B cell (primary cell): ENCODE measurements at regions not wholly inside any gene's neighbourhood (a gene's known extent, or its start where the extent isn't known, plus 50 kb on each side); places are given as distances from the start of the nearest gene placed in this dataset.

ENCODE experiments used
- ATAC-seq: fragments of 200-7000 bp; cut with Tn5 transposase; one replicate; pipeline ENCODE4 v1.10.0; 2021; ENCODE audit warnings: low read depth, mild to moderate bottlenecking, moderate number of reproducible peaks, moderate library complexity
- CTCF ChIA-PET: fragments of 350-600 bp; sonication (Branson Sonifier 250); formaldehyde crosslinking; loops from one replicate; lab custom pipeline; 2021; ENCODE audit warnings: antibody characterized with exemption, inconsistent platforms; lab: Charles Lee
- POLR2A ChIA-PET: fragments of 350-600 bp; sonication (Branson Sonifier 250); formaldehyde crosslinking; loops from one replicate; lab custom pipeline; 2021; ENCODE audit warnings: antibody characterized with exemption; lab: Charles Lee
- DNase-seq: peaks from one replicate; pipeline ENCODE4 v3.0.0; 2013
- H2AFZ ChIP-seq: 2 replicates; pipeline ENCODE4 v1.6.1; 2012; ENCODE audit warnings: mild to moderate bottlenecking, low read depth, low read length; ENCODE audit not compliant: insufficient read depth, poor library complexity, severe bottlenecking
- H3K27ac ChIP-seq, 2 donors: 1 replicate in 1 of 2; 2 replicates in 1 of 2; pipeline ENCODE4 v1.5.1; 2012 to 2013; ENCODE audit warnings: low read length in 2 of 2, mild to moderate bottlenecking in 2 of 2, moderate library complexity in 1 of 2
- H3K27me3 ChIP-seq, 4 experiments: fragments of 200-600 bp in 1 of 4; sonication (generic) in 1 of 4; replicated peaks in 1 of 4; 1 replicate in 2 of 4; 2 replicates in 2 of 4; pipeline versions ENCODE4 v1.6.1 to v1.7.0; 2013 to 2016; ENCODE audit warnings: low read length in 3 of 4, mild to moderate bottlenecking in 2 of 4, mixed read lengths in 1 of 4, moderate library complexity in 1 of 4; ENCODE audit not compliant: insufficient read depth in 4 of 4, control insufficient read depth in 3 of 4; ENCODE audit errors: control extremely low read depth in 1 of 4
- H3K36me3 ChIP-seq, 2 experiments: replicated peaks in 1 of 2; 1 replicate in 1 of 2; 2 replicates in 1 of 2; pipeline versions ENCODE4 v1.6.1 to v1.7.1; 2013; ENCODE audit warnings: low read length in 1 of 2; ENCODE audit not compliant: insufficient read depth in 2 of 2, control insufficient read depth in 1 of 2; ENCODE audit errors: control extremely low read depth in 1 of 2, extremely low read depth in 1 of 2
- H3K4me1 ChIP-seq, 2 donors: fragments of 200-600 bp in 1 of 2; sonication (generic) in 1 of 2; 1 replicate in 1 of 2; 2 replicates in 1 of 2; pipeline versions ENCODE4 v1.5.1 to v1.6.1; 2013 to 2017; ENCODE audit warnings: low read length in 2 of 2; ENCODE audit not compliant: control insufficient read depth in 2 of 2, insufficient read depth in 2 of 2
- H3K4me2 ChIP-seq: replicated peaks from 2 replicates; pipeline ENCODE3; 2012; ENCODE audit warnings: mild to moderate bottlenecking, low read depth, low read length; ENCODE audit not compliant: poor library complexity, severe bottlenecking
- H3K4me3 ChIP-seq, 5 experiments: fragments of 200-600 bp in 1 of 5; sonication (generic) in 1 of 5; 1 replicate in 3 of 5; 2 replicates in 2 of 5; pipeline versions ENCODE4 v1.5.1 to v1.7.0; 2011 to 2016; ENCODE audit warnings: low read length in 4 of 5, mild to moderate bottlenecking in 4 of 5, low read depth in 2 of 5, control low read depth in 1 of 5, moderate library complexity in 1 of 5; ENCODE audit not compliant: insufficient read depth in 1 of 5; ENCODE audit errors: control extremely low read depth in 1 of 5, extremely low read depth in 1 of 5
- H3K79me2 ChIP-seq: fragments of 200-600 bp; sonication (generic); one replicate; pipeline ENCODE4 v1.6.0; 2016; ENCODE audit warnings: low read length; ENCODE audit not compliant: control insufficient read depth, insufficient read depth
- H3K9ac ChIP-seq: fragments of 200-600 bp; sonication (generic); 2 replicates; pipeline ENCODE4 v1.6.1; 2017; ENCODE audit warnings: mild to moderate bottlenecking, low read length, moderate library complexity
- H3K9me3 ChIP-seq, 3 donors: one replicate each; pipeline versions ENCODE4 v1.6.1 to v1.7.1; 2013; ENCODE audit warnings: low read length in 2 of 3; ENCODE audit not compliant: control insufficient read depth in 2 of 3, insufficient read depth in 1 of 3; ENCODE audit errors: control extremely low read depth in 1 of 3
- H4K20me1 ChIP-seq: 2 replicates; pipeline ENCODE4 v1.6.0; 2012; ENCODE audit warnings: mild to moderate bottlenecking, low read length; ENCODE audit not compliant: insufficient read depth, control insufficient read depth, poor library complexity, severe bottlenecking
- H3K27ac Mint-ChIP-seq: one replicate; pipeline ENCODE4 v1.8.0; 2021; ENCODE audit warnings: mixed read lengths
- H3K27me3 Mint-ChIP-seq: one replicate; pipeline ENCODE4 v1.8.0; 2021; ENCODE audit warnings: mixed read lengths
- H3K4me1 Mint-ChIP-seq: one replicate; pipeline ENCODE4 v1.8.0; 2021; ENCODE audit warnings: mixed read lengths
- H3K4me3 Mint-ChIP-seq: one replicate; pipeline ENCODE4 v1.8.0; 2021; ENCODE audit warnings: mixed read lengths
- H3K9me3 Mint-ChIP-seq: one replicate; pipeline ENCODE4 v1.8.0; 2022; ENCODE audit warnings: mixed read lengths; ENCODE audit not compliant: insufficient read depth
- EZH2 ChIP-seq: IDR thresholded peaks from 2 replicates; pipeline ENCODE4 v1.6.1; 2012; ENCODE audit warnings: borderline replicate concordance, low read depth, mild to moderate bottlenecking, moderate library complexity, low read length; ENCODE audit not compliant: insufficient read depth, poor library complexity, severe bottlenecking
- WGBS: methylation state at CpG from one replicate; pipeline ENCODE4 v1.1.5; 2013; ENCODE audit warnings: missing lambda C conversion rate; ENCODE audit not compliant: insufficient coverage; 5-methylcytosine and 5-hydroxymethylcytosine counted together
- intact Hi-C: fragments of 100-400 bp; cut with micrococcal nuclease; formaldehyde crosslinking; loops from one replicate; pipeline ENCODE4 v1.10.0; 2022
- TF ChIP-seq, protein P1 (sequence below): fragments of 200-600 bp; IDR thresholded peaks from one replicate; pipeline ENCODE4 v1.8.0; 2022; ENCODE audit warnings: antibody characterized with exemption, mild to moderate bottlenecking

DNA sequence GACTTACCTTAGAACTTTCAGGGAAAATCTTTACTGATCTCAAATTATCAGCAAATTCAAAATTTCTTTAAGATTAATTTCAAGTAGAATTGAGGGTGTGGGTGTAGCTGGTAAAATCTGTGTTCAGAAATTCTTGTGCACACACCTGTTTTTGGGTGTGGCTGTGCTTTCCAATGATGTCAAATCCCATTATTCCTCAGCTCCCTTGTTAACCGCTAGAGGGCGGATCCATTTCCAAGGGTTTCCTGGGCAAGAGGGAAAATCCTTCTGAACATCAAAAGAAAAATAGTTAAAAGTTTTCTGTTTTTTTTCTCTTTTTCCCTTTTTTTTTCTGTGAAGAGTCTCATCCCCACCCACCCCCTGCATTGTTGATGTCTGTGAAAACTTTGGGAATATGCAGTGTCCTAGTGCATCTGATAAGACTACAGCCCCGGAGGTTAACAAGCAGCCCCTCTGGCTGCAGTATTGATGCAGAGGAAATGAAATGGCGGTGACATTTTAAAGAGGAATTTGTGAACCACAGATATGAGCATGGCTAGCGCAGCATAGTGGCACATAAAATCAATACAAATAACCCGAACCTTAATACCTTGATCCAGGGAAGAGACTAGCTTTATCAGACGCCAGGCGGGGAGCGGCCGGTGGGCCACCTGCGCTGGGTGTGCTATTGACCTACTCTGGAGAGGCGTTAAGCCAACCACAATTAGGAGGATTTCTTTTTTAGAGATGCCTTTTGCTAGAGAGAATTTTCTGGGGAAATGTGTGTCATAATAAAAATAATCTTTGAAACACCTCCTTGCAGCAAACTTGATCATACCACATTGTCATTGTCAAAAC lies 130.9 kb downstream of the FOXA2 start:
- 98% methylated on average over 7 of the region's 12 CpGs for WGBS
- Mint-ChIP-seq H3K27ac (no peak overlapping the region), H3K27me3 (peaks cover 13% of the 10 kb centered on the region), H3K4me3 (no peak overlapping the region), H3K9me3 (no peaks in the 10 kb centered on the region), H3K4me1 (no peaks in the 10 kb centered on the region)
- H3K9ac ChIP-seq = no peak overlapping the region
- DNase-seq (no peak), ATAC-seq (no peak)
- TF ChIP-seq EZH2 = no peak
- TF ChIP-seq, protein P1, sequence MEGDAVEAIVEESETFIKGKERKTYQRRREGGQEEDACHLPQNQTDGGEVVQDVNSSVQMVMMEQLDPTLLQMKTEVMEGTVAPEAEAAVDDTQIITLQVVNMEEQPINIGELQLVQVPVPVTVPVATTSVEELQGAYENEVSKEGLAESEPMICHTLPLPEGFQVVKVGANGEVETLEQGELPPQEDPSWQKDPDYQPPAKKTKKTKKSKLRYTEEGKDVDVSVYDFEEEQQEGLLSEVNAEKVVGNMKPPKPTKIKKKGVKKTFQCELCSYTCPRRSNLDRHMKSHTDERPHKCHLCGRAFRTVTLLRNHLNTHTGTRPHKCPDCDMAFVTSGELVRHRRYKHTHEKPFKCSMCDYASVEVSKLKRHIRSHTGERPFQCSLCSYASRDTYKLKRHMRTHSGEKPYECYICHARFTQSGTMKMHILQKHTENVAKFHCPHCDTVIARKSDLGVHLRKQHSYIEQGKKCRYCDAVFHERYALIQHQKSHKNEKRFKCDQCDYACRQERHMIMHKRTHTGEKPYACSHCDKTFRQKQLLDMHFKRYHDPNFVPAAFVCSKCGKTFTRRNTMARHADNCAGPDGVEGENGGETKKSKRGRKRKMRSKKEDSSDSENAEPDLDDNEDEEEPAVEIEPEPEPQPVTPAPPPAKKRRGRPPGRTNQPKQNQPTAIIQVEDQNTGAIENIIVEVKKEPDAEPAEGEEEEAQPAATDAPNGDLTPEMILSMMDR = no peak
- H3K4me1 ChIP-seq = no peaks in the 10 kb centered on the region
- H3K9me3 ChIP-seq = no peaks in the 10 kb centered on the region
- no peak overlapping the region for H3K4me3 ChIP-seq
- intact Hi-C loops = no loop called here
- H2AFZ ChIP-seq = no peak overlapping the region
- CTCF ChIA-PET = no interaction called here
- H3K27ac ChIP-seq = no peak overlapping the region
- no peaks in the 10 kb centered on the region for H3K79me2 ChIP-seq
- no peak overlapping the region for H3K4me2 ChIP-seq
- peaks cover 0 to 3% (median 0%) of the 10 kb centered on the region in 4 experiments for H3K27me3 ChIP-seq
- H3K36me3 ChIP-seq = no peaks in the 10 kb centered on the region
- POLR2A ChIA-PET = no interaction called here
- H4K20me1 ChIP-seq = no peaks in the 10 kb centered on the region

DNA sequence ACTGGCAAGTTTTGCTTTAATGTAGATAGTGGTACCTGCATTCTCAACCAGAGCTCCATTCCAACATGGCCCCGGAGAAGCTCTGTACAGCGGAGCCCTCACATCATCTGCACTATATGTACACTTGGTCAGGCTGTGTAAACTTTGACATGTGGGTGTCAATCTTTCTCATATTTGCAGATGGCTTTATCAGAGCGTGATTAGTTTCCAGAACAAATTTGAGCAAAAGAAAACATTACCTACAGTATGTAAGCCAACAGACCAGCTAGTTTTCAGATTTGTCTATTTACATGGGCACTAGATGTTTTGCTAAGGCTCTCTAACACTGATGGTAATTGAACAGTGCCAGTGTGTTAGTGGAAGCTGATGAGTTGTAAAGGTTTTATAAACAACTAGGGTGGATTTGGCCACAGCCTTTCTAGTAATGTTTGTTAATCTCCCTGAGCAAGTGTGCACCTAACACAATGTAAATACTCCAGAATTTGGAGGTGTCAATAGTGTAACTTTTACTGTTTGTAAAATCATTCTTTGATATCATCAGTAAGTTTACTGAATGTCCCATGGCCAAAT lies 131.8 kb downstream of the FOXA2 start:
- Histone ChIP-seq H3K27ac (no peak overlapping the region), H3K36me3 (no peaks in the 10 kb centered on the region), H3K79me2 (no peaks in the 10 kb centered on the region), H3K9me3 (no peaks in the 10 kb centered on the region), H3K27me3 (peaks cover 0 to 3% (median 0%) of the 10 kb centered on the region in 4 experiments), H3K9ac (no peak overlapping the region), H3K4me1 (no peaks in the 10 kb centered on the region), H4K20me1 (no peaks in the 10 kb centered on the region), H3K4me2 (no peak overlapping the region), H3K4me3 (no peak overlapping the region), H2AFZ (no peak overlapping the region)
- TF ChIP-seq, protein P1 = no peak
- no peak for TF ChIP-seq EZH2
- DNase-seq (no peak), ATAC-seq (no peak)
- ChIA-PET POLR2A (no interaction called here), CTCF (no interaction called here)
- H3K4me1 Mint-ChIP-seq = no peaks in the 10 kb centered on the region
- intact Hi-C loops = no loop called here
- WGBS = no CpG with 5 or more reads among the region's 3 CpGs
- H3K9me3 Mint-ChIP-seq = no peaks in the 10 kb centered on the region
- peaks cover 13% of the 10 kb centered on the region for H3K27me3 Mint-ChIP-seq
- H3K4me3 Mint-ChIP-seq = no peak overlapping the region
- no peak overlapping the region for H3K27ac Mint-ChIP-seq
